IMR-90 (cell line): ENCODE measurements at regions not wholly inside any gene's neighbourhood (a gene's known extent, or its start where the extent isn't known, plus 50 kb on each side); places are given as distances from the start of the nearest gene placed in this dataset.

Source experiments
- CTCF ChIP-seq: conservative IDR thresholded peaks from 2 replicates; pipeline ENCODE4 v1.5.1; 2012; ENCODE audit warnings: mild to moderate bottlenecking, low read depth, low read length, improper control_type of control experiment
- FOS ChIP-seq: fragments of 150-350 bp; IDR thresholded peaks from 2 replicates; pipeline ENCODE4 v1.6.1; 2016; ENCODE audit warnings: low read depth, low read length
- MAZ ChIP-seq: IDR thresholded peaks from 2 replicates; pipeline ENCODE4 v1.6.1; 2012; ENCODE audit warnings: low read depth, mild to moderate bottlenecking, low read length, improper control_type of control experiment, moderate library complexity, borderline replicate concordance
- MXI1 ChIP-seq: IDR thresholded peaks from 2 replicates; pipeline ENCODE4 v1.6.1; 2012; ENCODE audit warnings: low read depth, mild to moderate bottlenecking, low read length, moderate library complexity, borderline replicate concordance
- POLR2A ChIP-seq: IDR thresholded peaks from 2 replicates; pipeline ENCODE4 v1.6.1; 2012; ENCODE audit warnings: mild to moderate bottlenecking, low read depth, low read length
- RFX5 ChIP-seq: IDR thresholded peaks from 2 replicates; pipeline ENCODE4 v1.8.0; 2012; ENCODE audit warnings: low read depth, mild to moderate bottlenecking, low read length, moderate library complexity

- no peak for TF ChIP-seq MAZ
- no peak for TF ChIP-seq CTCF
- TF ChIP-seq RFX5, result no peak
- no peak for TF ChIP-seq MXI1
- TF ChIP-seq FOS, result no peak
- no peak for TF ChIP-seq POLR2A
Measured at GRCh38 chr4:73329300-73329699, 70.7 kb upstream of the ANKRD17 start.
